ENCODE measurements at regions not wholly inside any gene's neighbourhood (a gene's known extent, or its start where the extent isn't known, plus 50 kb on each side); places are given as distances from the start of the nearest gene placed in this dataset.
"Not testable (repeated sequence)": the region's sequence is repeated elsewhere in the genome, so short reads cannot be mapped to it uniquely, and the experiment has no call there.

GRCh38 chrX:50967736-50968135 lies 57.2 kb downstream of the BMP15 start:
- 64% methylated on average over 6 of the region's 6 CpGs for WGBS
- no peak for DNase-seq (ENCODE audit: low spot score in 2 of 2)
- no peak for TF ChIP-seq POLR2AphosphoS5 (IDR thresholded peaks at IDR 0.05)
- no peak overlapping the region for H3K4me3 ChIP-seq
- H3K27ac ChIP-seq, result no peak overlapping the region
- H3K36me3 ChIP-seq, result no peaks in the 10 kb centered on the region
- no peaks in the 10 kb centered on the region for H3K9me3 ChIP-seq
- no peaks in the 10 kb centered on the region for H3K4me1 ChIP-seq
- H3K27me3 ChIP-seq, result no peaks in the 10 kb centered on the region

DNA sequence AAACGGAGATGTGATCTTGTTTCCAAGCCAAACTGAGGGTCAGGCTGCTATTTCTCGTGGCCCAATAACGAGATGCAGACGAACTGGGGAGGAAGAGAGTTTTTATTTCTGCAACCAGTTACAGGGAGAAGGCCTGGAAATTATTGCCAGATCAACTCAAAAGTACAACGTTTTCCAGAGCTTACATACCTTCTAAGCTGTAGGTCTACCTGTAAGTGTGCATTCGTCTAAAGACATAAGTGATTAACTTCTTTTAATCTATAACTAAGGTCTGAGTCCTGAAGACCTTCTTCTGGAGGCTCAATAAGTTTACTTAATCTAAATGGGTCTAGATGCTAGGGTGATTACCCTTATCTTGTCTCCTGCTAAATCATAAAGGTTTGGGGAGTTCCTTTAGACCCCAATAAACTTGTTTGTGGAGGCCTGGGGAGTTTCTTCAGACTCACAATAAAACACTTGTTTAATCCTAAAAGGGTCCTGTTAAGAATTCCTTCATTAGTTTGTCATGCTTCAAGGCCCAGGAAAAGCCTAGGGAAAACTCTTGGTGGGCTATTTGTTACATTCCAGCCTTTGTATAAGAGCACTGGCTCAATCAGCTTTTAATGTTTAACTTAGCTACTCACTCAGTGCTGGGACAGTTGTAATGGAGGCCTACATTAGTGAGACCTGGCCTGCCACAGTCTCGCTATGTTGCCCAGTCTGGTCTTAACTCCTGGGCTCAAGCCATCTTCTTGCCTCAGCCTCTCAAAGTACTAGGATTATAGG lies 58.5 kb downstream of the BMP15 start:
- H3K27ac ChIP-seq; H3K9me3 ChIP-seq; DNase-seq (ENCODE audit: low spot score in 2 of 2); H3K4me1 ChIP-seq; H3K27me3 ChIP-seq; H3K4me3 ChIP-seq; H3K36me3 ChIP-seq: not testable (repeated sequence)
- 79% methylated on average over 7 of the region's 7 CpGs for WGBS

DNA sequence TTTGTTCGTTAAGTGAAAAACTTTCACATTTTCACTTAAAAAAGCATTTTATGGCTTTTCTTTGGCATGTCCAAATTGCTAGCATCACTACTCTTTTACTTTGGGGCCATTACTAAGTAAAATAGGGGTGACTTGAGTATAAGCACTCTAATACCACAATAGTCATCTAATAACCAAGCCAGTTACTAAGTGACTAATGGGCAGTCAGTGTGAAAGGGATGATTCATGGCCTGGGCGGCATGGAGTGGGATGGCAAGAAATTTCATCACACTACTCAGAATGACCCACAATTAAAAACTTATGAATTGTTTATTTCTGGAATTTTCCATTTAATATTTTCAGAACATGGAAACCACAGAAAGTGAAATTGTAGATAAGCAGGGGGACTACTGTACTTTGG lies 60.9 kb downstream of the BMP15 start:
- 78% methylated on average over 2 of the region's 2 CpGs for WGBS
- DNase-seq (ENCODE audit: low spot score in 2 of 2), result no peak
- H3K27me3 ChIP-seq, result no peaks in the 10 kb centered on the region
- TF ChIP-seq EP300 (IDR thresholded peaks at IDR 0.05), result no peak
- no peak for TF ChIP-seq CTCF (IDR thresholded peaks at IDR 0.05)
- TF ChIP-seq POLR2A (IDR thresholded peaks at IDR 0.05), result no peak
- TF ChIP-seq POLR2AphosphoS5 (IDR thresholded peaks at IDR 0.05), result no peak
- no peak overlapping the region for H3K27ac ChIP-seq
- no peaks in the 10 kb centered on the region for H3K4me1 ChIP-seq
- no peaks in the 10 kb centered on the region for H3K36me3 ChIP-seq
- no peaks in the 10 kb centered on the region for H3K9me3 ChIP-seq
- H3K4me3 ChIP-seq, result no peak overlapping the region

DNA sequence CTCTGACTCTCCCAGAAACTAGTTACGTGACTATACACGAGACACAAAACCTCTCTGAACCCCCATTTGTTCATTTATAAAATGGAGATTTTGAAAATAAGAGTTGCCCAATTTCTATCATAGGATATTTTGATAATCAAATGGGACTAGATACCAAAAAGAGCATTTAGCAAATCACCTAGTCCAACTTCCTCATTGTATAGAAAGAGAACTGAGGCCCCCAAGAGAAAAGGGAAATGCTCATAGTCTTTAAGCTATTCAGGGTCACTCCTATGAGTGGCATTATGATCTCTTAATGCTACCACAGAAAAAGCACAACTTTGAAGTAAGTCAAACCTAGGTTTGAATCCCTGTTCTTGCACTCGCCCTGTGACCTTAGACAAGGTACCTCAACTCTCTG lies 62.7 kb downstream of the BMP15 start:
- H3K27me3 ChIP-seq, result no peaks in the 10 kb centered on the region
- H3K9me3 ChIP-seq, result no peaks in the 10 kb centered on the region
- 58% methylated on average over 3 of the region's 3 CpGs for WGBS
- H3K4me1 ChIP-seq, result no peaks in the 10 kb centered on the region
- DNase-seq (ENCODE audit: low spot score in 2 of 2), result no peak
- H3K4me3 ChIP-seq, result no peak overlapping the region
- no peaks in the 10 kb centered on the region for H3K36me3 ChIP-seq
- TF ChIP-seq CTCF (IDR thresholded peaks at IDR 0.05), result no peak
- TF ChIP-seq EP300 (IDR thresholded peaks at IDR 0.05), result no peak
- TF ChIP-seq POLR2A (IDR thresholded peaks at IDR 0.05), result no peak
- no peak for TF ChIP-seq POLR2AphosphoS5 (IDR thresholded peaks at IDR 0.05)
- H3K27ac ChIP-seq, result no peak overlapping the region

- no peak for DNase-seq (ENCODE audit: low spot score in 2 of 2)
- H3K36me3 ChIP-seq, result no peaks in the 10 kb centered on the region
- no peak overlapping the region for H3K4me3 ChIP-seq
- no peak overlapping the region for H3K27ac ChIP-seq
- H3K4me1 ChIP-seq, result no peaks in the 10 kb centered on the region
- TF ChIP-seq EP300 (IDR thresholded peaks at IDR 0.05) (no peak), CTCF (IDR thresholded peaks at IDR 0.05) (no peak), POLR2A (IDR thresholded peaks at IDR 0.05) (no peak), POLR2AphosphoS5 (IDR thresholded peaks at IDR 0.05) (no peak)
- no peaks in the 10 kb centered on the region for H3K27me3 ChIP-seq
- WGBS, result 61% methylated on average over 13 of the region's 13 CpGs
- no peaks in the 10 kb centered on the region for H3K9me3 ChIP-seq
Observed at GRCh38 chrX:50978920-50979682, 68.6 kb downstream of the BMP15 start.

GRCh38 chrX:50980251-50980650 lies 69.7 kb downstream of the BMP15 start:
- 62% methylated on average over 3 of the region's 3 CpGs for WGBS
- DNase-seq (ENCODE audit: low spot score in 2 of 2), result no peak
- Histone ChIP-seq H3K4me1 (no peaks in the 10 kb centered on the region), H3K27me3 (no peaks in the 10 kb centered on the region), H3K27ac (no peak overlapping the region), H3K36me3 (no peaks in the 10 kb centered on the region), H3K4me3 (no peak overlapping the region), H3K9me3 (no peaks in the 10 kb centered on the region)
- no peak for TF ChIP-seq POLR2AphosphoS5 (IDR thresholded peaks at IDR 0.05)
- no peak for TF ChIP-seq EP300 (IDR thresholded peaks at IDR 0.05)
- TF ChIP-seq CTCF (IDR thresholded peaks at IDR 0.05), result no peak
- no peak for TF ChIP-seq POLR2A (IDR thresholded peaks at IDR 0.05)

Measured in suprapubic skin (tissue), 4 donors.